H1 (cell line): ENCODE measurements at regions not wholly inside any gene's neighbourhood (a gene's known extent, or its start where the extent isn't known, plus 50 kb on each side); places are given as distances from the start of the nearest gene placed in this dataset.

ENCODE experiments used
- CREB1 ChIP-seq: IDR thresholded peaks from 2 replicates; pipeline ENCODE4 v1.6.1; 2012; ENCODE audit warnings: inconsistent platforms
- CTCF ChIP-seq, 3 experiments: IDR thresholded peaks; 1 replicate in 2 of 3; 2 replicates in 1 of 3; pipeline versions ENCODE4 v1.5.1 to v1.6.1; 2011; ENCODE audit warnings: low read length in 3 of 3, mild to moderate bottlenecking in 3 of 3, inconsistent platforms in 2 of 3, low read depth in 1 of 3, moderate library complexity in 1 of 3; ENCODE audit not compliant: insufficient read depth in 1 of 3; ENCODE audit errors: control extremely low read depth in 1 of 3
- E2F6 ChIP-seq: IDR thresholded peaks from 2 replicates; pipeline ENCODE4 v1.6.1; 2012; ENCODE audit warnings: inconsistent platforms
- EZH2 ChIP-seq: fragments of 200-600 bp; sonication (generic); IDR thresholded peaks from 2 replicates; pipeline ENCODE4 v1.7.1; 2012; ENCODE audit warnings: low read depth, mild to moderate bottlenecking, moderate library complexity, low read length, inconsistent platforms; ENCODE audit not compliant: severe bottlenecking
- JUND ChIP-seq: IDR thresholded peaks from 2 replicates; pipeline ENCODE4 v1.6.1; 2011; ENCODE audit warnings: mild to moderate bottlenecking, improper control_type of control experiment, low read length
- KDM1A ChIP-seq: fragments of 200-600, 300-600 bp; sonication (generic); IDR thresholded peaks from 2 replicates; pipeline ENCODE4 v1.7.1; 2016; ENCODE audit warnings: mild to moderate bottlenecking, low read length, borderline replicate concordance
- KDM5A ChIP-seq: fragments of 200-600 bp; IDR thresholded peaks from 2 replicates; pipeline ENCODE4 v1.7.1; 2012; ENCODE audit warnings: mild to moderate bottlenecking, low read length, inconsistent platforms, mixed read lengths
- NANOG ChIP-seq: IDR thresholded peaks from 2 replicates; pipeline ENCODE4 v1.6.1; 2011; ENCODE audit warnings: low read length, low read depth, mild to moderate bottlenecking, inconsistent platforms; ENCODE audit not compliant: insufficient read depth, poor library complexity, severe bottlenecking
- POLR2A ChIP-seq, 2 experiments: IDR thresholded peaks; 1 replicate in 1 of 2; 2 replicates in 1 of 2; pipeline ENCODE4 v1.6.1; 2011; ENCODE audit warnings: low read depth in 2 of 2, low read length in 2 of 2, mild to moderate bottlenecking in 2 of 2; ENCODE audit errors: control extremely low read depth in 1 of 2
- RAD21 ChIP-seq, 2 experiments: IDR thresholded peaks in 1 of 2; conservative IDR thresholded peaks in 1 of 2; 2 replicates each; pipeline ENCODE4 v1.6.1; 2011; ENCODE audit warnings: low read depth in 2 of 2, low read length in 2 of 2, improper control_type of control experiment in 1 of 2, inconsistent platforms in 1 of 2, mild to moderate bottlenecking in 1 of 2, moderate library complexity in 1 of 2
- RNF2 ChIP-seq: fragments of 200-900, 300-1000 bp; sonication (generic); IDR thresholded peaks from 2 replicates; pipeline ENCODE4 v1.7.1; 2016; ENCODE audit warnings: borderline replicate concordance, low read depth, mild to moderate bottlenecking, antibody characterized with exemption, low read length; ENCODE audit not compliant: poor library complexity, severe bottlenecking; ENCODE audit errors: missing control alignments
- TAF1 ChIP-seq: IDR thresholded peaks from 2 replicates; pipeline ENCODE4 v1.6.1; 2011; ENCODE audit warnings: mild to moderate bottlenecking, low read depth, low read length
- TAF7 ChIP-seq: optimal IDR thresholded peaks from 2 replicates; pipeline ENCODE3; 2011; ENCODE audit warnings: low read depth, mild to moderate bottlenecking, inconsistent platforms, low read length, moderate library complexity, borderline replicate concordance

GRCh38 chr2:228867406-228867805 is 403.7 kb downstream of the PID1 start:
- no peak for TF ChIP-seq TAF7
- TF ChIP-seq KDM1A = no peak
- no peak for TF ChIP-seq JUND
- no peak for TF ChIP-seq KDM5A
- no peak for TF ChIP-seq RAD21 (IDR thresholded peaks at IDR 0.05 in 1 of 2, conservative IDR thresholded peaks at IDR 0.05 in 1 of 2; ENCODE audit: low read depth in 2 of 2, low read length in 2 of 2)
- TF ChIP-seq NANOG = no peak
- no peak for TF ChIP-seq POLR2A (IDR thresholded peaks at IDR 0.05; ENCODE audit: control extremely low read depth in 1 of 2, low read depth in 2 of 2, low read length in 2 of 2)
- no peak for TF ChIP-seq CTCF (IDR thresholded peaks at IDR 0.05; ENCODE audit: control extremely low read depth in 1 of 3, insufficient read depth in 1 of 3, low read depth in 1 of 3, low read length in 3 of 3)
- no peak for TF ChIP-seq EZH2
- no peak for TF ChIP-seq RNF2
- no peak for TF ChIP-seq CREB1
- TF ChIP-seq TAF1 = no peak
- no peak for TF ChIP-seq E2F6
